ENCODE measurements at regions not wholly inside any gene's neighbourhood (a gene's known extent, or its start where the extent isn't known, plus 50 kb on each side); places are given as distances from the start of the nearest gene placed in this dataset.

DNA sequence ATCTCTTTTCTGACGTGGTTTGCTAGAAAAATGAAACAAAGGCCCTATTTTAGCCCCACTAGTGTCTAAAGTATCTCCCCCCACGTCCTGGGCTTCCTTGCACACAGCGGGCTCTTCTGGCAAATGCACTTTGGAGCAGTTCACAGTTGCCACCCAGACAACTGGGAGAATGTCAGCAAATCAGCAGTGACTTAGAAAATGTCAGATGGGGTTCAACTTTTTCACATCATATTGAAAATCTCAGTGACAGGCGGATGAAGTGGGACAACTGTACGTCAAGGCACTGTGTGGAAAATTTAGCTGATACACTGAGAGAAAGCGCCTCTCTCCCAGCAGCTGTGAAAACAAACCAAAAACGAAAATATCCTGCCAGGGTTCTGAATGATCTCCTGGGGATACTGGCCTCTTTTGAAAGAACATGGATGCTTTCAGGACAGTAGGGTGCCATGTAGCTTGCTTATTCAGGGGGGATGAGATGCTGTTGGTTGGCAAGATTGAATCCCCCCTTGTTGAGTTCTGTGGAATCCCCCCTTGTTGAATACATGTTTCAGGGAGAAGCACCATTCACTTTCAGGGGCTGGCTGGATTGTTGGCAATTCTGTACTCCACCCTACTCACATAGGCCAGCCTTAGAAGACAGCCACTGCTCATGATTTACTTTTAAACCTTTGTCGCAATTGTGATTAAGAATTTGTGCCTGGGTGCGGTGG is 372.8 kb upstream of the CELF2 start:
- DNase-seq, result no peak

DNA sequence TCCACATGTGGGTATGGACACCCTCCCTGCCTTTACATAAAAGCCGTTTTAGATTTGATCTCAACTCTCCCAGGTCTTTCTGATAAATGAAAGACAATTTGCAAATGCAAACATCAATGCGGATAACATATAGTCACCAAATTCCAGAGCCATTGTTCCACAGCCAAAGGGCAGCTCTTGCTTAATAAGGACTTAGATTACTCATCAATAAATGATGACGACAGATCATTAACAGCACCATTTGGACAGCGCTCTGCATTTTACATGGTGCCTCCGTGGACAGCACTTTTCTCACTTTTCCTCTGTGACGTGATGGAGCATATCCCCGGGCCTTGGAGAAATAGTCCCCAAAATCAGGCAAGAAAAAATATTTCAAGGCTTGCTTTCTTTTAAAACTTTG is 370.3 kb upstream of the CELF2 start:
- DNase-seq, result no peak

DNA sequence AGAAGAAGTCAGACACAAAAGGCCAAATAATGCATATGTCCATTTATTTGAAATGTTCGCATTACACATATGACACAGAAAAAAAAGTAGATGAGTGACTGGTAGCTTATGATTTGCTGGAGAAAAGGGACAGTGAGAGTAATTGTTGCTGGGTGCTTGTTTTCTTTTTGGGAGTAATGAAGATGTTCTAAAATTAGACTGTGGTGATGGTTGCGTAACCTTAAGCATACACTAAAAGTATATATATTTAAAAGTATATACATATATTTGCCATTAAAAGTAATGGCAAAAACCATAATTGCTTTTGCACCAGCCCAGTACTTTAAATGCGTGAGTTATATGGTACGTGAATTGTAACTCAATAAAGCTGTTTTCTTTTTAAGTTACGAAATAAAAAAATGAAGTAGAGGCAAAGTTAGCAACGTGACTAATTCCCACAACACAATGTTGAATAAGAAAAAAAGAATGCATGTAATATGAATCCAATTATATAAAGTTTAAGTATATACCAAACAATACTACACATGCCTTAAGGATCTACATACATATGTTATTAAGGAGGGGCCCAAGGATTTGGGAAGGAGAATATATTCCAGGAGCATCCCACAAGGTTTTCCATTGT is 360.4 kb upstream of the CELF2 start:
- DNase-seq, result no peak

DNA sequence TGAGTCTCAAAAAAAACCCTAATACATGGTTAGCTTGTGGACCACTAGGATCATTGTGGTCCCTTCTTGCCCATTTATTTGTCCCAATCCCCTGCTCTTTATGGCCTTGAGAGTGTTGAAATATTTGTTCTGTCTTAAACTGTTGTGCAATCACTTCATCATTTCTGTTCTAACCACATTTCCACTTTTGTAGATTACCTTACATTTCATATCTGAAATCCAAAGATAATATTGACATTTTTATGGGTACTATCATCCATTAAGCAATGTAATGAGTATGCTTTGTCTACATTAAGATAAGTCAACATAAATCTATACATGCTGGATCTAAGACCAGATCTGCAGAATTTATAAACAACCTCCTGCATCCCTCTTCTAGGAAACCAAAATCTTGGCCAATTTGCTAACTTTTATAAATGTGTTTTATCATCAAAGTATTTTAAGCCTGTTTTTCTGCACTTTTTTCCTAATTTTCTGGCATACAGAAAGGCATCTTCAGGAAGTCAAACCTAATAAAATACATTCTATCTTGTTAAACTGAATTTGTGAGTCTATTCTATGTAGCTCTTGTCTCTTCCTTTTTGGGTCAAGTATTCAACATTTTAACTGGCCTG is 359.4 kb upstream of the CELF2 start:
- no peak for DNase-seq

DNA sequence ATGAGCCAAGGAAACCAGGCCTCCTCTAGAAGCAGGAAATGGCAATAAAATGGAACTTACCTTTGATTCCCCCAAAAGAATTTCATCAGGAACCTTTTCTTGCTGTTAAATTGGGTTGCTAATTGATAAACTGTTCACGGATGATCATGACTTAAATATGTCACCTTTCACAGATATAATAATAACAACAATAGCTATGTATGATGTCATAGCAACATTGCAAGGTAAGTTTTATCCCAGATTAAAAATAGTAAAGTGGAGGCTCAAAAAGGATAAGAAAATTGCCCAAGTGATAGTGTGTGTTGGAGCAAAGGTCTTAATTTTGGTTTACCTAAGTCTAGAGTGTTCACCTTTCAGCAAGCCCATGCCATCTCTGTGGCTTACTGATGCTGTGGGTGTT is 357.6 kb upstream of the CELF2 start:
- no peak for DNase-seq

DNA sequence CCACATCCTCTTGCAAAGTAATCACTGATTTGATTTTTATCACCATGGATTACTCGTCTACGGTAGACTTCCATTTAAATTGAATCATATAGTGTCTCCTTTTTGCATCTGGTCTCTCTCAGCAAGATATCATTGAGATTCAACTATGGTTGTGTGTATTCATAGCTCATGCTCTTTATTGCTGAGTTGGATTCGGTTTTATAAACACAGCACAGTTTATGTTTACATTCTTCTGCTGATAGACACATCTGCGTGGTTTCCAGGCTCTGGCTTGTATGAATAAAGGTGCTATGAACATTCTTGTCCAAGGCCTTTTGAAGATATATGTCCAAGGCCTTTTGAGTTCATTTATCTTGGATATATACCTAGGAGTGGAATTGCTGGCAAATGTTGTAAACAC is 356.5 kb upstream of the CELF2 start:
- no peak for DNase-seq

DNA sequence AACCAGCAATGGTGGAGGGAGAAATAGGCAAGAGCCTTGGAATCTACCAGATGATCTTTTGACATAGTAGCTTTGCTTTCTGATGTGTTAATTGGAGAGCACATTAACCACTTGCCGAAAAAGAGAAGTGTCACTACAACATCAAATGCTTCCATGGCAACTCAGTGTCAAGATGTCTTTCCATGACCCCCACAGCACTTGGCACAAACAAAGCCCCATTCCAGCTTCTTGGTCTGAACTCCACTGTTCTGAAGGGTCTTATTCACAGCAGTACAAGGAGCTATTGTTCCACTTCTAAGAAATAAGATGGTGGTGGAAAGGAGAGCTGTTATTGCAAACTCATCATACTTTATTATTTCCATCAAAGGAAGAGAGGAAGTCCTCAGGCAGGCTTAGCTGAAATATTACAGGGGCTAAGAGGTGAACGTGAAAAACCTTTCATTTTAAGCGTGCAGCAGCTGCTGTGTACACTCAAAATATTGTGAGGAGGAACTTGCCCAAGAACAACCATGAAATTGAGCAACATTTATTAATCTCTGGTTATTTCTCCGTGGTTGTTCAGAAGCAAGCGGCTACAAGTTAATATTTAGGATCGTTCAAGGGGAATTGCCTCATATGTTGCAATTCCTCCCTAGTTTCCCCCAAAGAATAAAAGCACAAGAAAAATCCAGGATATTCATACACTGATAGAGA is 354.8 kb upstream of the CELF2 start:
- DNase-seq, result no peak

DNA sequence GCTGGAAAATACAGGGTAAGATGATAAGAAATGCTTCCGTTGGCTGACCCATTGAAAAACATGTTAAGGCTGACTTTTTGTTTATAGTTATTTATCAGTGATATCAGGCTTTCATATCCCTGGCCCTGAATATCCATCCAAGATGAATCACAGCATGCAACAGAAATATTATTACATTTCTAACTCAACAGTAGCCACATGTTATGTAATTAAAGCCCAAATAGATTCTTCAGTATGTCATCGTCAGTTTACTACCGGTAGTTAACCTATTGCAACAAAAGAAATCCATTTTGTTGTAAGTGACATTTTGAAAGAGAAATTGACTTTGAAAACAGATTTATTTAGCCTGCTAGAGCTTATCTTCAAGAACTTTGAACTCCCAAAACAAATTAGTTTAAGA is 354.1 kb upstream of the CELF2 start:
- DNase-seq, result no peak

DNA sequence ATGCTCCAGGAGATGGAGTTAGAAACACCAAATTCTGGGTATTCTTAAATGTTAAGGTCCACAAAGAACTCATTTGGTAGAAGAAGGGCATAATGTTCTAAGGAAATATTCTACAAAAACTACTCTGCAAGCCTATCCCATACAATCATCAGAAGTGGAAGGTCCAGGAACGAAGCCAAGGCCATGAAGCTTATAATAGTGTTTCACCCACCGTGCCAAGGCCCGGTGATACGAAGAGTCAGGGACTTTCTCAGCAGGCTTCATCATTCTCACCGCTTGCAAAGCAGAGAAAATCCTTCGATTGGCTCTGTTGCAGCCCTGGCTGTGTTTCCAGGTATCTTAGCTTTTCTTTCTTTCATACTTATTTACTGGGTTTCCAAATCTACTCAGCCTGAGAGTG is 351.9 kb upstream of the CELF2 start:
- DNase-seq, result no peak

DNA sequence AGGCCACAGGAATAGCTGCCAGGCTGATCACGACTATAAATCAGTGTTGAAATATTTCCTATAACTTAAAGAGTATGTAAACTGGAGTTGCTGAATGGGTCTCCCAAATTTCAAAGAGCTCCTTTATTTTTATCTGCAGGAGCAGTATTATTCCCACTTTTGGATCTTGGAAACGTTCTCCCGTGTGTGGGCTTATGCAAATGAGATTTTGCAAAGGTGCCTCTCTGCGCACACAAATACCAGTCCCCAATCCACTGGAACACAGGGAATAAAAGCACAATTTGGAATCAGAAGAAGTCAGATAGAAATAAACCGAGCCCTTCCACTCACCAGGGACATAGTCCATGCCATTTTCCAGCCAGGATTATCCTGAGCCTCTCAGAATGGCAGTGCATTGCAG is 350.2 kb upstream of the CELF2 start:
- DNase-seq, result no peak

DNA sequence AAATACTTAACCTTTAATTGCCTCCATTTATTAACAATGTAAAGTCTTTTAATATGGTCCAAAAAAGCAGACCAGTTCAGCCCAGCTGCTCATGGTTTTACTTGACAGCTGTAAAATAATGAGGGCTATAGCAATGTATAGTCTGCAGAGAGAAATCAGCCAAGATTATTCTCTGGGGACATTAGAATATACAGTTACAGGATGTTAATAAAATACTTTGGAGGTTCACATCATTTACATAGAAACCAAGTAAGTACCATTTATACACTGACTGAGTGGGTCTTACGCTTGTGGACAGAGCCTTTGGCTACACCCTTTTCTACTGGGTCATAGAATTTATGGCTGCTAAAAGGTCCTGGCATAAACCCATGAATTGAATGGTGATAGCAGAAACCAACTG is 340.7 kb upstream of the CELF2 start:
- DNase-seq, result no peak

DNA sequence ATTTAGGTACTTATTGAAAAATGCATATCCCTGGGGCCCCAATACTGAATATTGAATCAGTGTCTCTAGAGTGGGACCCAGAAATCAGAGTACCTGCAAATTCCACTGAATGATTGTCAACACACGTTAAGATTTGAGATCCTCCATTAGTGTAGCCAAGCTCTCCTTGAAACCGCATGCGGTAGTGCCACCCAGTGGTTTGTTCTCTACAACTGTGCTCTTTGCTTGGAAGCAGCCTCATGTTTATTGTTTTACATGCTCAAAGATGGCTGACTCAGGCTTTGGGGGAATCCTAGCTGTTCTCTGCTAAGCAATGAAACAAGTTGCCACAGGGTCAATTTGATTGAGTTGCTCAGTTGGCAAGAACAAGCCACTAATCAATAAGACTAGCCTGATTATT is 340.2 kb upstream of the CELF2 start:
- DNase-seq, result no peak

DNA sequence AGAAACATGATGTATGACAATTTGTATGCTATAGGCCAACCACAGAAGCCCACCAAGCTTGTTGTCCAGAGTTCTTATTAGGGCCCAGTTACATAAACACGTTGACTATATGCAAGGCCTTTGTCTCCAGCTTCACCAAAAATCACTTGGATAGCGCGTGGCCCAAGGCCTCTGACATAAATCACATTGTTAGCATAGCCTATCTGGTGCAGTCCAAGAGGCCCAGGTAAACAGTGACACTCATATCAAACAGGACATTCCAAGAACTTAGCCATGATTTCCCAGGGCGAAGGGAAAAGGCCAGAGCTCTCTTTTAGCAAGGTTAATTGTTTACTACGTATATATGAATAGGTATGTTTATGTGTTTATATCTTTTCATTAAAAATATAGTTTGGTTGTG is 337.2 kb upstream of the CELF2 start:
- DNase-seq, result no peak

DNA sequence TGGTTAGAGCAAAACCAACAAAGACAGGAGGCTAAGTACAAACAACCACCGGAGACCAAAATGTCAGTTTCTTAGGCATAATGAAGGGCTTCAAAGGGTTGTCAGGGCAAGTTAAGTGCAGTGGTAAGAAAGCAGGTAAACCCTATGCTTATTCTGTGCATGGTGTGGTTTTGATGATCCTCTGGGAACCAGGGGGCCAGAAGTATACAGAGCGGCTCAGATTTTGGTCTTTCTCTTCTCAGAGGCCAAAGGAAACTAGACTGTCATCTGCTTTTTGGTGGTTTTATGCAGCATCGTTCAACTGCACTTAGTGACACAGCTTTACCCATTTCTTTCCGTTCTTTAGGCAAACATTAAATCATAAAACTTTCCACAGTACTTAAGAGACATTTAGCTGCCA is 332.7 kb upstream of the CELF2 start:
- DNase-seq, result no peak

DNA sequence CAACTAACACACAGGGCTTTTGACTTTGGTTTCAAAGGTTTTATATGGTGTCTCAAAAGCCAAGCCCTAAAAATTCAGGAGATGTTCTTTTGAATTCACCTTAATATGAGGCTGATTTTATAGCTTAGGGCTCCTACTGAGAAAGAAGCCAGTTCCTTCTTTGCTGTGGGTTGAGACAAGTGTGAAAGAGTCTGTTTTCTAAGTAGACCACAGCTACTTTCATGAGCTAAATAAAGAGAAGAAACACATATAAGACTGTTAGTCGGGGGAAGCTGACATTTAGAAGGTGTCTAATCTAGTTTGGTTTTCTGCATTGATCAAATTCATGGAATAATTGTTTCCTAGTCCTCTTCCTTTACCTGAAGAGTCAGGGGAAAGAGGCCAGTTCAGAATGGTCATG is 332.1 kb upstream of the CELF2 start:
- no peak for DNase-seq

DNA sequence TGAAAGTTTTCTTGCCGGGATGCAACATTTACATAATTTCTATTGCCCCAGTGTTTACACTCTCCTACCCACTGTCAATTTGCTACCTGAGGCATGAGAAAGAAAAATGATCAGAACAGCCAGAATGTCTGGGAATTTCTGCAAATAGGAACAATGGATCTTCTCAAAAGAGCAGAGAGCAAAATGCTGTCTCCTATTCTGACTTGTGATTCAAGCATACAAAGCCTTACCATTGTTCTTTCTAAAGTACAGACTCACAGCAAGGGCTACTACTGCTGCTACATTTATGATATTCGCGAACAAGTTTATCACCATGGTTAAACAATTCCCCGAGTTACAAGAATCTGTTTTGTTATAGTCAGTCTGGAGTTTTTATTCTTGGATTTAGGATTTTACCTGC is 329.9 kb upstream of the CELF2 start:
- DNase-seq, result no peak

DNA sequence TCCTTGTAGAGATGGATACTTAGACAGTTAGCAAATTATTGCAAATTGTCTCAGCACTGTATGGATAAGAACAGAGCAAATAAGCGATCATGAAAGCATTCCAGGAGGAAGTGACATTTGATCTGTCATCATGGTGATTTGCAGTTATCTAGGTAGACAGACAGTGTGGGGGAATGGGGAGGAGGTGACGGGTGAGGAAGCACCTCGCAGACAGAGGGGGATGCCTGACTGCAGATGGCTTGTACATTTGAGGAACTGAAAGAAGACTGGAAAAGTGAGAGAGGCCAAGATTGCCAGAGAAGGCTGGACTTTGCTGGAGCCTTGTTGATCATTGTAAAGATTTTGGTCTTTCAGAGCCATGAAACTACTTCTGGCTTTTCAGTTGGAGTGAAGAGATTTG is 318.2 kb upstream of the CELF2 start:
- no peak for DNase-seq

DNA sequence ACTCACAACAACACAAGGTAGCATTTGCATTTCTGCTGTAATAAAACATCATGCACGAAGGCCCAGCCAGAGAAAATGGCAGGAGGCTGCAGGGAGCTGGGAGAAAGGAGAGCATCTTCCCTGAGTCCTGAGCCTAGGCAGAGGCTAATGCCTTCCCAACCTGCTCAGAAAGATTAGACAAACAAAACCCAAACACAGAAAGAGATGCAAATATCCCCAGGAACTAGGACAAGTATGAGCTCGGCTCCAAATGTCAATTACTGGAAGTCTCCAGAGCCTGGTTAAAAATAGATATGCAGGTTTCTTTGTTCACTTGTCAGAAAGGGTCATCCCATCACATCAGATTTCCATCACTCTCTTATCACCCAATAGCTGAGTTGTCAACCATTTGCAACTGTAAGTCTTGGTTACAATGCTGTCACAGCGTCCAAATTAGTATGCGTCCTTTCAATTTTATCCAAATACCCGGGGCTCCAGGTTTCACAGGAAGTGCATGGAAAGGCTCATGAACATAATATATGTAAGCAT is 316.5 kb upstream of the CELF2 start:
- DNase-seq, result no peak

DNA sequence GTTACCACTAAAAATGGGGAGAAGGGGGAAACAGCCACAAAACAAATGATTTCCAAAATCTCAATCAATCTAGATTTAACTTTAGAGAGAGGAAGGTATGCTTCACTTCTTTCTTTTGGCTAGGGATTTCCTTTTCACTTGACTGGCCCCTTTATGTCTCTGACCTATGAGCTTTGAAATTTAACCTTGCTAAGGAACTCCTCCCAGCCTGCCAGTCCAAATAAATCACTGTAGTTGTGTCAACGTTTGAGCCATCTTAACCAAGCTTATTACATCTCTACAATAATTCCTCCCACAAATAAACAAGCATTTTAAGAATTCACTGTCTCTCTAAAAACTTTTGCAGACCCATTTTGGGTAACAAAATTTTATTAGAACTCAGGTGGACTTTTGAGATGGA is 315.5 kb upstream of the CELF2 start:
- DNase-seq, result no peak

DNA sequence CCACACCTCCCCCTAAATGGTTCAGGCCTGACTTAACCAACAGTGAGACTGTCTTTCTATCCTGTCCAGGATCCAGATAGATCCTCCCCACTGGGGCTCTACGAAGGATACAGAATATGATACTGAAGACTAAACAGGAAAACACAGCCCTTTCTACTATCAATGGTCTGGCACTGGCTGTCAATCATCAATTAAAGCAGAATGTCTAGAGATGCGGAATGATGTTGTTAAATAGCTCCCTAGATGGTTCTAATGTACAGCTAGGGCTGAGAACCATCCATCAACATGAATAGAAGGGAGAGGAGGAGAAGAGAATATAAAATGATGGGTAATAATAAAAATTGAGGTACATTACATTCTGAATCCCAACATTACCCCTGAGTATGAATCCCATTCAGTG is 314.3 kb upstream of the CELF2 start:
- DNase-seq, result no peak

DNA sequence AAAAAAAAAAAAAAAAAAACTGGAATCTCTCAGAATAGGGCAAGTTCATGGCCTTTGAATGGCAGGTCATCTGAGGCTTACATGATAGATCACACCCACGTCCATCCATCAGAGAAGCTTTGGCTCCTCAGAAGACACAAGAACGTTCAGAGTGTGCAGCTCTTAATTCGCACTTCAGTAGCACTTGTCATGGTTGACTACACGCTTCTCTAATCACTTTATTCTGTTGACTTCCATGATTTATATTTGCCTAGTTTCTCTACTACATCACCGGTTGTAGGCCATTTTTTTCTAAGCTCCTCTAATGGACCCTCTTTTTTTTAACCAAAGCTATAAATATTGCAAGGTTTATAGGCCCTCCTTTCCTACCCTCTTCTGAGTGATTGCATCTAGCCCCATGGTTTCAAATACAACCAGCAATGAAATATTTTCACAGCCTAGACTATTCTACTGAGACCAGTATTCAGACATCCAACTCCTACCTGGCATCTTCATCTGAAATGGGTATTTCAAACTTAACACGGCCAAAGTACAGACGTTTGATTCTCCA is 305.4 kb upstream of the CELF2 start:
- DNase-seq, result no peak

DNA sequence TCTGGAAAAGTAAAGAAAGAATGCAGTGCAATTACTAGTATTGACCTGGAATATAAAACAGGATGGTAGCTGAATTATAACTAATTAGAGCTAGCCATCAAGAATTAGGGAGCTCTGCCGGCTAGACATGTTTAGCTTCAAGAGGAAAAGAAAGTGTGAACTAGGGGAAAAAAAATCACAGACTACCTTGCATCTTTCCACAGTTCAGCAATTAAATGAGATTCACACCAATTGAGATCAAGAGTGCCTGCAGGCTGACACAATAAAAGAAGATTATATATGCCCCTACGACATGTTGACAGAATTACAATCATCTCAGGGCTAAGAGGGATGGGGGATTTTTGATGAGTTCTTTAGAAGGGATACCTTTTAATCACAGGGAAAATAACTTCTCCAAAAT is 303.3 kb upstream of the CELF2 start:
- no peak for DNase-seq

DNA sequence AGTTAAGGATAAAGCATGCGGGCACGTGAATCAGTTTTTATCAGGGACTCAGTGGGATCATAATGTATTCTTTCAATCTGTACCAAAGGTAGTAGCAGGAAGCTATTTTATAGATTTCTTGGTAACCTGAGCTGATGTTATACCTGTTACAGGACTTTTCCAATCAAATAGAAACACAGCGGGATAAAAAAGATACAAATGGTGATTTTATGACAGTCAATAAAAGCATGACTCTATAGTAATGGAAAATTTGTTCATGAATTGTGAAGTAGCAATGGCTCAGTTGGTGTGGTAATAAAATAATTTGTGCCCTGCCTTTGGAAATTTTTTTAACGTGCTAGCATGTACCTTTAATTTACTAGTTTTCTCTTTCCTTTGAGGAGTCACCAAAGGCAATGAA is 300.7 kb upstream of the CELF2 start:
- no peak for DNase-seq

DNA sequence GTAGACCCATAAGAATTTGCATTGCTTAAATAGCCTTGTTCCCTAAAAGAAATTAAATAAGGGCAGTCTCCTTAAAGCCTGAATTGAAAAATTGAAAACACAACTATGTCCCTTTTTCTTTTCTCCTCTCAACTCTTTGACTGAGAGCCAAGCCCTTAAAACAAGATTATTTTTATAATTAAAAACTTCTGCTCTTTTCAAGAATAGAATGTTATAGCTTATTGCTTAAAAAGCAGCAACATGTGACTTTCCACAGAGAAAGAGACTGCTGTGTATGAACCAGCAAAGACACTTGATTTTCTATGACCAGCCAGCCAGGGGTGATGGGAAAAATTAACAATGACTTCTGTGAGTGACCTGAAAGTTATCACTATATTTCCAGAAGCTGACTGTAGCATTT is 295.2 kb upstream of the CELF2 start:
- no peak for DNase-seq
